ENCODE measurements at regions not wholly inside any gene's neighbourhood (a gene's known extent, or its start where the extent isn't known, plus 50 kb on each side); places are given as distances from the start of the nearest gene placed in this dataset.

DNA sequence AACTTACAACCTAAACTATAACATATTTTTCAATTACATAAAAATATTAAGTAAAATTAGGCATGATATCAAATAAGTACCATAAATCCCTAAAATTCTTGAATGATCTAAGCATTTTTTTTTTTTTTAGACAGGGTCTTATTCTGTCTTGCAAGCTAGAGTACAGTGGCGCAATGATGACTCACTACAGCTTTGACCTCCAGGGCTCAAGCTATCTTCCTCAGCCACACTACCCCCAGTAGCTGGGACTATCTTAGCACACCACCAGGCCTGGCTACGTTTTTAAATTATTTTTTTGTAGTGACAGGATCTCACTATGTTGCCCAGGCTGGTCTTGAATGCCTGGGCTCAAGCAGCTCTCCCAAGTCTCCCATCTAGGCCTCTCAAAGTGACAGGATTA lies 1042.3 kb downstream of the FSTL5 start:
- no peaks in the 10 kb centered on the region for H3K27me3 ChIP-seq (ENCODE audit: low read length)
- H3K79me2 ChIP-seq (ENCODE audit: insufficient read depth, low read length) = no peaks in the 10 kb centered on the region
- no peak overlapping the region for H2AFZ ChIP-seq (ENCODE audit: low read depth, low read length, severe bottlenecking)
- H4K20me1 ChIP-seq (ENCODE audit: low read depth, low read length) = no peaks in the 10 kb centered on the region
- no peak overlapping the region for H3K4me2 ChIP-seq (ENCODE audit: low read depth, low read length, poor library complexity, severe bottlenecking)
- no peak for TF ChIP-seq EZH2phosphoT487 (conservative IDR thresholded peaks at IDR 0.05; ENCODE audit: low read length)
- TF ChIP-seq, protein P1, sequence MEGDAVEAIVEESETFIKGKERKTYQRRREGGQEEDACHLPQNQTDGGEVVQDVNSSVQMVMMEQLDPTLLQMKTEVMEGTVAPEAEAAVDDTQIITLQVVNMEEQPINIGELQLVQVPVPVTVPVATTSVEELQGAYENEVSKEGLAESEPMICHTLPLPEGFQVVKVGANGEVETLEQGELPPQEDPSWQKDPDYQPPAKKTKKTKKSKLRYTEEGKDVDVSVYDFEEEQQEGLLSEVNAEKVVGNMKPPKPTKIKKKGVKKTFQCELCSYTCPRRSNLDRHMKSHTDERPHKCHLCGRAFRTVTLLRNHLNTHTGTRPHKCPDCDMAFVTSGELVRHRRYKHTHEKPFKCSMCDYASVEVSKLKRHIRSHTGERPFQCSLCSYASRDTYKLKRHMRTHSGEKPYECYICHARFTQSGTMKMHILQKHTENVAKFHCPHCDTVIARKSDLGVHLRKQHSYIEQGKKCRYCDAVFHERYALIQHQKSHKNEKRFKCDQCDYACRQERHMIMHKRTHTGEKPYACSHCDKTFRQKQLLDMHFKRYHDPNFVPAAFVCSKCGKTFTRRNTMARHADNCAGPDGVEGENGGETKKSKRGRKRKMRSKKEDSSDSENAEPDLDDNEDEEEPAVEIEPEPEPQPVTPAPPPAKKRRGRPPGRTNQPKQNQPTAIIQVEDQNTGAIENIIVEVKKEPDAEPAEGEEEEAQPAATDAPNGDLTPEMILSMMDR (IDR thresholded peaks at IDR 0.05; ENCODE audit: insufficient read depth, low read length, poor library complexity, severe bottlenecking) = no peak
- H3K27ac ChIP-seq (ENCODE audit: low read depth, low read length) = no peak overlapping the region
- H3K4me3 ChIP-seq (ENCODE audit: insufficient read depth, low read length, poor library complexity, severe bottlenecking) = no peak overlapping the region
- H3F3A ChIP-seq (ENCODE audit: insufficient read depth) = no peaks in the 10 kb centered on the region
- no peaks in the 10 kb centered on the region for H3K36me3 ChIP-seq (ENCODE audit: low read length)
- no peak overlapping the region for H3K9ac ChIP-seq (ENCODE audit: low read length)
- no peaks in the 10 kb centered on the region for H3K9me3 ChIP-seq (ENCODE audit: insufficient read depth, low read length)
- no peaks in the 10 kb centered on the region for H3K9me2 ChIP-seq (replicated peaks; ENCODE audit: insufficient read depth, low read length)

DNA sequence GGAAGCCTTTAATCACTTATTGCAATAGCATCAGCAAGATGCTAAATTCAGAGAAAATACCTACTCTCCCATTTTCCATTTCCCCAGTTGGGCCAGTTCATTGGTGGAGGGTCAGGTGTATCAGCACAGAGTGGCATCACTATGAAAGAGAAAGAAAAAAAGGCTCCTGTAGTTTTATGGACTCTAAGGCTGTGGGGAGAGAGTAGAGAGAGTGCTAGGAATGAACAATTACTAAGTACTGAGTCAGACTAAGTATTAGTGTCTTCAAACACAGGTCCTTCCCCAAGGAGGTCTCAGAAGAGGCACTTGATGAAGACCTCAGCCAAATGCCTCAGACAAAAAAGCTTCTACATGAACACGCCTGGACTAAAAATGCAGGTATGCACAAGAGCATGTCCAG lies 1061.9 kb downstream of the FSTL5 start:
- Histone ChIP-seq H3K79me2 (ENCODE audit: insufficient read depth, low read length) (no peaks in the 10 kb centered on the region), H4K20me1 (ENCODE audit: low read depth, low read length) (no peaks in the 10 kb centered on the region), H3K4me2 (ENCODE audit: low read depth, low read length, poor library complexity, severe bottlenecking) (no peak overlapping the region), H3K36me3 (ENCODE audit: low read length) (no peaks in the 10 kb centered on the region), H3K27ac (ENCODE audit: low read depth, low read length) (no peak overlapping the region), H3K4me3 (ENCODE audit: insufficient read depth, low read length, poor library complexity, severe bottlenecking) (no peak overlapping the region), H3K9me3 (ENCODE audit: insufficient read depth, low read length) (no peaks in the 10 kb centered on the region), H3K9ac (ENCODE audit: low read length) (no peak overlapping the region), H2AFZ (ENCODE audit: low read depth, low read length, severe bottlenecking) (no peak overlapping the region), H3K9me2 (replicated peaks; ENCODE audit: insufficient read depth, low read length) (no peaks in the 10 kb centered on the region), H3K27me3 (ENCODE audit: low read length) (no peaks in the 10 kb centered on the region), H3F3A (ENCODE audit: insufficient read depth) (no peaks in the 10 kb centered on the region)
- TF ChIP-seq EZH2phosphoT487 (conservative IDR thresholded peaks at IDR 0.05; ENCODE audit: low read length) = no peak
- TF ChIP-seq, protein P1 (IDR thresholded peaks at IDR 0.05; ENCODE audit: insufficient read depth, low read length, poor library complexity, severe bottlenecking) = no peak

DNA sequence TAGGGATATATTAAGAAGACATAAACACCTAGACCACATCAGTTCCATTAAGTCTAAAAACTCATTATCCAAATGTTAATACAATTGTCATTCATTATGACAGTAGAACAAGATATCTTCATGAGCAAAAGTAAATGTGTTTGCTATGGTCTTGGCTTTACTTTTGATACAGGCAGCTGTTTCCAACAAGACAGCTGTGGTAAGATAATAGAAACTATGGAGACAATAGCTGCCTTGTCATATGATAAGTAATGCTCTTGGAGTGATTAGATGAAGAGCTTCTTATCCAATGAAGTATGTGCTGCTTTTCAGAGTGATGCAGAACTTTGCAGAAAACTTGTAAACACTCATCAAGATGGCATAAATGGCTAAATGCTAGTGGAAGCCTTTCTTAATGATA lies 1066.0 kb downstream of the FSTL5 start:
- Histone ChIP-seq H3K36me3 (ENCODE audit: low read length) (no peaks in the 10 kb centered on the region), H3K4me3 (ENCODE audit: insufficient read depth, low read length, poor library complexity, severe bottlenecking) (no peak overlapping the region), H3K9ac (ENCODE audit: low read length) (no peak overlapping the region), H3K9me3 (ENCODE audit: insufficient read depth, low read length) (no peaks in the 10 kb centered on the region), H3K27ac (ENCODE audit: low read depth, low read length) (no peak overlapping the region), H3K4me2 (ENCODE audit: low read depth, low read length, poor library complexity, severe bottlenecking) (no peak overlapping the region), H4K20me1 (ENCODE audit: low read depth, low read length) (no peaks in the 10 kb centered on the region), H3K9me2 (replicated peaks; ENCODE audit: insufficient read depth, low read length) (no peaks in the 10 kb centered on the region), H3F3A (ENCODE audit: insufficient read depth) (no peaks in the 10 kb centered on the region), H3K27me3 (ENCODE audit: low read length) (no peaks in the 10 kb centered on the region), H3K79me2 (ENCODE audit: insufficient read depth, low read length) (no peaks in the 10 kb centered on the region), H2AFZ (ENCODE audit: low read depth, low read length, severe bottlenecking) (no peak overlapping the region)
- TF ChIP-seq, protein P1 (IDR thresholded peaks at IDR 0.05; ENCODE audit: insufficient read depth, low read length, poor library complexity, severe bottlenecking) = no peak
- no peak for TF ChIP-seq EZH2phosphoT487 (conservative IDR thresholded peaks at IDR 0.05; ENCODE audit: low read length)
